HG03103 (cell line): ENCODE measurements at regions not wholly inside any gene's neighbourhood (a gene's known extent, or its start where the extent isn't known, plus 50 kb on each side); places are given as distances from the start of the nearest gene placed in this dataset.
"Not testable (repeated sequence)": the region's sequence is repeated elsewhere in the genome, so short reads cannot be mapped to it uniquely, and the experiment has no call there.

Source experiments
- ATAC-seq: cut with Tn5 transposase; IDR thresholded peaks from one replicate; pipeline ENCODE4 v1.9.1; 2021; ENCODE audit warnings: low read depth; ENCODE audit not compliant: unreplicated experiment

- no peak for ATAC-seq
Measured at GRCh38 chr16:16925432-16925831, 545.3 kb downstream of the XYLT1 start.

DNA sequence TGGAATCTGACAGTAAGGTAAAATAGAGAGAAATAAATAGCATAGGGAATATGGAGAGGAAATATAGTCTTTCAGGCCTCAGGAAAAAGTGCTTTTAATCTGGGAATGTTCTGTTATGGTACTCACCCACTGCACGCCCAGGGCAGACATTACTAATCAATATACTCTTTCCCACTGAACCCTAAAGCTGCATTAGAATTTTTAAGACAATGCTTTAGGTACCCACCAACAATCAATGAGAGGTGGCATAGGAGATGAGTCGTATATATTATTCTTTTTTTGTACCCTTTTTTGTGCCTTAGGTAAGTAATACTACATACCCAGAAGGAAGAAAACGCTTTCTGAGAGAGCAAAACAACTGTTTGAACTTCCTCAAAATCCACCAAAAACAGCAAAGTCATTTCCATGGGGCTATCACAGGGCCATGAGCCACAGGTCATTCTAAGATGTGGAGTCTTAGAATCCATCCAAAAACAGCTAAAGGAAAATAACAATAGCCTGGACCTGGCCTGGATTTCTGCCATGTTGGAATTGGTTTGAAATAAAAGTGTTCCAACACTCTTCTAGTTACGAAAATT is 542.1 kb downstream of the XYLT1 start:
- no peak for ATAC-seq

GRCh38 chr16:16930309-16931000 is 540.3 kb downstream of the XYLT1 start:
- no peak for ATAC-seq

GRCh38 chr16:16933861-16934260 is 536.9 kb downstream of the XYLT1 start:
- no peak for ATAC-seq

DNA sequence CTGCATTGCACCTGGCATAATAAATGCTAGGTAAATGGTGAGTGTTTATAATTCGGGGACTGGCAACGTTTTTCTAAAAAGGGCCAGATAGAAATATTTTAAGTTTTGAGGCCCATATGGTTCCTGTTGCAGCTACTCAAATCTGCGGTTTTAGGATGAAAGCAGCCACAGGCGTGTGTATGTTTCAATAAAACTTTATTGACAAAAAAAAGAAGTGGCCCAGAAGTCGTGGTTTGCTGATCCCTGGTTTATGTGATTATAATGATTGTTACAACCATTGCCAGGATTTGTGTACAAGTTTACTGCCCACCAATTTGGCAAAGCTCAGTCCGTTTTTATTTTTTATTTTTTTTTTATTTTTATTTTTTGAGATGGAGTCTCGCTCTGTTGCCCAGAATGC is 536.1 kb downstream of the XYLT1 start:
- no peak for ATAC-seq

GRCh38 chr16:16935909-16936308 is 534.9 kb downstream of the XYLT1 start:
- ATAC-seq, result not testable (repeated sequence)

GRCh38 chr16:16937576-16937975 is 533.2 kb downstream of the XYLT1 start:
- no peak for ATAC-seq

GRCh38 chr16:16938009-16938408 is 532.8 kb downstream of the XYLT1 start:
- no peak for ATAC-seq

DNA sequence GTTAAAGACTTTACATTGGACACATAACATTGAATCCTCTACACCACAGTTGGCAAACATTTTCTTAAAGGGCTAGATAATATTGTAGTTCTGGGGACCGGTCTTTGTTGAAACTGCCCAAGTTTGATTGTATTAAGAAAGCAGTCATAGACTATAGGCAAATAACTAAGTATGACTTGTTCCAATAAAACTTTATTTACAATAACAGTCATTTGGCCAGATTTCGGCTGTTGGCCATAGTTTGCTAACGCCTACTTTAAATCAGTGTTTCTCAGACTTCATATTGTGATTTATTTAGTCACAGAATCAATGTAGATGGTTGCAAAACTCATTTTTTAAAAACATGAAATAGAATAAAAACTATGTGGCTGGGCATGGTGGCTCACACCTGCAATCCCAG is 531.8 kb downstream of the XYLT1 start:
- ATAC-seq, result no peak

DNA sequence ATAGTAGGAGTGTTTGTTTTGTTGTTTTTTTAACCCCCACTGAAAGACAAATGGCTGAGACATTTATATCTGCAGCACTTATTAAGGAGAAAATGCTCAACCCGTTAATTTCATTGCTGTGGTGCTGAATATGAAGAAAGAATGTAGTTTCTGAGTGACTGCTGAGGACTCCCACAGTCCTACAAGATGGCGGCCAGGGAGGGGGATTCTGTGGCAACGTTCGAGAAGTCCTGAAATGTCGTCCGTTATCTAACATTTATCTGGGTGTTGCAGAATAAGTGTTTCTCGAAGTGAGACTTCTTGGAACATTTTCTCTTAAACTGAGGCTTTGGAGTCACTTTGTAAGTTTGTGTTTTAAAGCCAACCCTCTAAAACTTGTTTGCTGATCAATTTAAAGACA is 530.4 kb downstream of the XYLT1 start:
- no peak for ATAC-seq

DNA sequence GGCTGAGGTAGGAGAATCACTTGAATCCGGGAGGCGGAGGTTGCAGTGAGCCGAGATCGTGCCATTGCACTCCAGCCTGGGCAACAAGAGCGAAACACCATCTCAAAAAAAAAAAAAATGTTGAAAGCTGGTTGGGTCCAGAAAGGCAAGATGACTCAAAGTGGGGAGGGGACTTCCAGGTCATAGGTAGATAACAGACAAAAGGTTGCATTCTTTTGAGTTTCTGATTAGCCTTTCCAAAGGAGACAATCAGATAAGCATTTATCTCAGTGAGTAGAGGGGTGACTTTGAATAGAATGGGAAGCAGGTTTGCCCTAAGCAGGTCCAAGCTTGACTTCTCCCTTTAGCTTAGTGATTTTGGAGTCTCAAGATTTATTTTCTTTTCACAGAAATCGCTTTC is 527.9 kb downstream of the XYLT1 start:
- ATAC-seq, result not testable (repeated sequence)

GRCh38 chr16:16945207-16945606 is 525.6 kb downstream of the XYLT1 start:
- no peak for ATAC-seq

GRCh38 chr16:16956376-16956775 is 514.4 kb downstream of the XYLT1 start:
- no peak for ATAC-seq

DNA sequence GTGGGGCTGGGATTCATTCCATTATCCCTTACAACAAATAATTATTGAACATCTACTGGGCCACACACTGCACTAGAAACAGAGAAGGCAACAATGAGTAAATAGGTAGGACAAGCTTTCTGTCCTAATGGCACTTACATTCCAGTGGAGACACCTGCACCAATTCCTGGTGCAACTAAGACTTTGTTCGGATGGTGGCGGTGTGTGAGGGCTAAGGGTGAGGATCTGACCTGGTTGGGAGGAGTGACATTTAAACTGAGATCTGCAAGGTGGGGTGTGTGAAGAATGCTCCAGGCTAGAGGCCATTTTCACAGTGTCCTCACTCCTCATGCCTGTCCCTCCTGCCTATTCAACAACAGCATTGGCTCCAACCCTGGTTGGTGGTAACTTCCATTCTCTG is 510.0 kb downstream of the XYLT1 start:
- ATAC-seq, result no peak

- no peak for ATAC-seq
Measured at GRCh38 chr16:16966439-16966838, 504.3 kb downstream of the XYLT1 start.

DNA sequence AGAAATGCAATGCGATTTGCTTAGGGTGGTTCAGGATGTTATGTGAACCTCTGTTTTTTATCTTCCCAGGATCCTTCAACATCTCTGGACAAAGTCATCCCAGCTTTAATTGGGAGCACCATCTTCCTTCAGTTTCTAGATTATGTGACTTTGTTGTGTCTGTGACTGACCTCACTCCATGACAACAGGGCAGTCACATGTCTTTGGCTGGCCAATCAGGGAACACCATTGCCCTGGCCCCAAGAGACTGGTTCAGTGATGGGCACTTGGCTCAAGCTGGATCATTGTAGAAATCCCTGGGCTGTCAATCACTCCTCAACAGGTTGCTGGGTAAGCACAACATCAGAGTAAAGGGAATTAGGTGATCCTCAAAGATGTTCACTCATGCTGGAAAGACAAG is 499.7 kb downstream of the XYLT1 start:
- no peak for ATAC-seq

DNA sequence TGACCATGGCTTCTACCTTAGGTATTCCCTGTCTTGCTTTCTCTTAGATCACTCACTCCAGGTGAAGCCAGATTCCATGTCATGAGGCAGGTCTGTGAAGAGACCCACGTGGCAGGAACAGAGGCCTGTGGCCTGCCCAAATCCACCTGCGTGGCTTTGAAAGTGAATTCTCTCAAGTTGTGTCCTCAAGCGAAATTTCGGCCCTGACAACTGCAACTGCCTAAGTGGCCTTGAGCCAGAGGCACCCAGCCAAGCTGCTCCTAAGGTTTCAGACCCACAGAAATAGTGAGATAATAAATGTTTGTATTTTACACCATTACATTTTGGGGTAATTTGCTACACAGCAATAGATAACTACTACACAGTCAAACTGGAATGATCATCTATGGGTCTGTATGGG is 497.9 kb downstream of the XYLT1 start:
- no peak for ATAC-seq

GRCh38 chr16:16973707-16974591 is 496.8 kb downstream of the XYLT1 start:
- no peak for ATAC-seq

GRCh38 chr16:16982614-16983013 is 488.1 kb downstream of the XYLT1 start:
- no peak for ATAC-seq

DNA sequence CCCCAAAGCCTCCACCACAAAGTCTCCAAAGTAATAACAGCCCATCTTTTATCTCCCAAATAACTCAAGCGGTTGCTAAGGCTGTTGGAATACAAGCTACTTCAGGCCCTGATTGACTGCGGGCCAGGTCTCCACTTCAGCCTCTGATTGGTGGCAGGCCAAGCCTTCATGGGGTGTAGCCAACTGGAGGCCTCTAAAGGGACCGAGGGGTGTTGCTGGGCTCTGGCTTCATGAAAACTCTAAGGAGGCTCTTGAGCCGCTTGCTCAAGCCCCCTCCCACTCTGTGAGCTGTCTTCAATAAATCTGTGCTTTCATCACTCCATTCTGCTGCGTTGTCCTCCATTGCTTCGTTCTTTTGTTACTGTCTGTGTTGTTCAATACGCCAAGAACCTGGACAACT is 487.2 kb downstream of the XYLT1 start:
- no peak for ATAC-seq

- ATAC-seq, result not testable (repeated sequence)
Measured at GRCh38 chr16:16984091-16984490, 486.7 kb downstream of the XYLT1 start.

GRCh38 chr16:16985707-16986106 is 485.1 kb downstream of the XYLT1 start:
- no peak for ATAC-seq
